ENCODE measurements at regions not wholly inside any gene's neighbourhood (a gene's known extent, or its start where the extent isn't known, plus 50 kb on each side); places are given as distances from the start of the nearest gene placed in this dataset.
A peak's percentile ranks its signal among the peaks of the same experiment; 100 is the strongest.
"Not testable (repeated sequence)": the region's sequence is repeated elsewhere in the genome, so short reads cannot be mapped to it uniquely, and the experiment has no call there.

GRCh38 chr12:102659200-102659911 is 179.0 kb upstream of the IGF1 start:
- no peak for DNase-seq
- TF ChIP-seq POLR2A (IDR thresholded peaks at IDR 0.05; ENCODE audit: low read length) = no peak
- TF ChIP-seq GATA1 (IDR thresholded peaks at IDR 0.05; ENCODE audit: low read depth, low read length) = no peak

GRCh38 chr12:102653406-102653805 is 173.0 kb upstream of the IGF1 start:
- no peak for TF ChIP-seq GATA1 (IDR thresholded peaks at IDR 0.05; ENCODE audit: low read depth, low read length)
- TF ChIP-seq POLR2A (IDR thresholded peaks at IDR 0.05; ENCODE audit: low read length) = no peak
- DNase-seq = no peak

- no peak for DNase-seq
- no peak for TF ChIP-seq POLR2A (IDR thresholded peaks at IDR 0.05; ENCODE audit: low read length)
- no peak for TF ChIP-seq GATA1 (IDR thresholded peaks at IDR 0.05; ENCODE audit: low read depth, low read length)
These were observed 172.4 kb upstream of the IGF1 start for GRCh38 chr12:102652645-102653313.

GRCh38 chr12:102645968-102646367 is 165.6 kb upstream of the IGF1 start:
- DNase-seq = no peak

GRCh38 chr12:102643879-102644575 is 163.7 kb upstream of the IGF1 start:
- DNase-seq = no peak
- TF ChIP-seq GATA1 (IDR thresholded peaks at IDR 0.05; ENCODE audit: low read depth, low read length) (no peak), POLR2A (IDR thresholded peaks at IDR 0.05; ENCODE audit: low read length) (no peak)

More at GRCh38 chr12:102645968-102646367, 165.6 kb upstream of the IGF1 start:
- TF ChIP-seq GATA1 (IDR thresholded peaks at IDR 0.05; ENCODE audit: low read depth, low read length) (no peak), POLR2A (IDR thresholded peaks at IDR 0.05; ENCODE audit: low read length) (no peak)

GRCh38 chr12:102642199-102642598 is 161.8 kb upstream of the IGF1 start:
- no peak for DNase-seq
- TF ChIP-seq POLR2A (IDR thresholded peaks at IDR 0.05; ENCODE audit: low read length) (no peak), GATA1 (IDR thresholded peaks at IDR 0.05; ENCODE audit: low read depth, low read length) (no peak)

- not testable (repeated sequence) for DNase-seq
These were observed 160.3 kb upstream of the IGF1 start for GRCh38 chr12:102640658-102641057.

GRCh38 chr12:102638777-102639176 is 158.4 kb upstream of the IGF1 start:
- TF ChIP-seq GATA1 (IDR thresholded peaks at IDR 0.05; ENCODE audit: low read depth, low read length) = no peak
- no peak for TF ChIP-seq POLR2A (IDR thresholded peaks at IDR 0.05; ENCODE audit: low read length)
- no peak for DNase-seq

- no peak for DNase-seq
- TF ChIP-seq GATA1 (IDR thresholded peaks at IDR 0.05; ENCODE audit: low read depth, low read length) = no peak
- TF ChIP-seq POLR2A (IDR thresholded peaks at IDR 0.05; ENCODE audit: low read length) = no peak
These were observed 153.7 kb upstream of the IGF1 start for GRCh38 chr12:102633981-102634605.

GRCh38 chr12:102631274-102631673 is 150.9 kb upstream of the IGF1 start:
- TF ChIP-seq POLR2A (IDR thresholded peaks at IDR 0.05; ENCODE audit: low read length) = no peak
- TF ChIP-seq GATA1 (IDR thresholded peaks at IDR 0.05; ENCODE audit: low read depth, low read length) = no peak

GRCh38 chr12:102629262-102629888 is 149.0 kb upstream of the IGF1 start:
- no peak for DNase-seq
- TF ChIP-seq POLR2A (IDR thresholded peaks at IDR 0.05; ENCODE audit: low read length) (no peak), GATA1 (IDR thresholded peaks at IDR 0.05; ENCODE audit: low read depth, low read length) (no peak)

More at GRCh38 chr12:102631274-102631673, 150.9 kb upstream of the IGF1 start:
- DNase-seq = no peak

- no peak for DNase-seq
These were observed 145.5 kb upstream of the IGF1 start for GRCh38 chr12:102625819-102626218.

GRCh38 chr12:102622618-102623017 is 142.3 kb upstream of the IGF1 start:
- TF ChIP-seq POLR2A (IDR thresholded peaks at IDR 0.05; ENCODE audit: low read length) (no peak), GATA1 (IDR thresholded peaks at IDR 0.05; ENCODE audit: low read depth, low read length) (no peak)
- DNase-seq = peak; percentile 1 to 10

More at GRCh38 chr12:102625819-102626218, 145.5 kb upstream of the IGF1 start:
- TF ChIP-seq GATA1 (IDR thresholded peaks at IDR 0.05; ENCODE audit: low read depth, low read length) (no peak), POLR2A (IDR thresholded peaks at IDR 0.05; ENCODE audit: low read length) (no peak)

Data from erythroblast (primary cell).